NT2/D1 (cell line): ENCODE measurements at regions not wholly inside any gene's neighbourhood (a gene's known extent, or its start where the extent isn't known, plus 50 kb on each side); places are given as distances from the start of the nearest gene placed in this dataset.

ENCODE experiments used
- SUZ12 ChIP-seq: IDR thresholded peaks from 2 replicates; pipeline ENCODE4 v1.6.1; 2011; ENCODE audit not compliant: insufficient read length, insufficient read depth; ENCODE audit errors: extremely low read depth
- YY1 ChIP-seq: IDR thresholded peaks from 2 replicates; pipeline ENCODE4 v1.6.1; 2011; ENCODE audit not compliant: insufficient read length, insufficient read depth
- ZNF274 ChIP-seq: IDR thresholded peaks from 2 replicates; pipeline ENCODE4 v1.6.1; 2011; ENCODE audit warnings: mild to moderate bottlenecking, low read depth, low read length

DNA sequence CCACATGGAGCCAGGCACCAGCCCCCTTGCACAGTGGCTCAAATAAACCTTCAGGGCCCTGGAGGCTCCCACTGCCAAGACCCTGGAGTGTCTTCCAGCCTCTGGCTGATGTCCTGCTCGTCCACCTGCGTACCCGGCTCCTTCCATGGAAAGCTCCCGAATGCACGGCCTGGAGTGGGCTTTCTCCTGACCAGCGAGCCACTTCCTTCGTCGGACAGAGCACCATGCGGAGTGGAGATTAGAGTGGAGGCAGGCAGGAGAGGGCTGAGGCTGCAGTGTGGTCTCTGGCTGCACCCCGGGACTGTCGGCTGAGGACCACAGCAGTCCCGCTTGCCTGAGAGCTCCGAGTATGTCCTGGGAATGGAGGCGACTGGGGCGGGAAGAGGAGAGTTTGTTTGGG is 93.7 kb upstream of the SFSWAP start:
- TF ChIP-seq ZNF274 (no peak), YY1 (no peak), SUZ12 (no peak)
